ENCODE measurements at regions not wholly inside any gene's neighbourhood (a gene's known extent, or its start where the extent isn't known, plus 50 kb on each side); places are given as distances from the start of the nearest gene placed in this dataset.

DNA sequence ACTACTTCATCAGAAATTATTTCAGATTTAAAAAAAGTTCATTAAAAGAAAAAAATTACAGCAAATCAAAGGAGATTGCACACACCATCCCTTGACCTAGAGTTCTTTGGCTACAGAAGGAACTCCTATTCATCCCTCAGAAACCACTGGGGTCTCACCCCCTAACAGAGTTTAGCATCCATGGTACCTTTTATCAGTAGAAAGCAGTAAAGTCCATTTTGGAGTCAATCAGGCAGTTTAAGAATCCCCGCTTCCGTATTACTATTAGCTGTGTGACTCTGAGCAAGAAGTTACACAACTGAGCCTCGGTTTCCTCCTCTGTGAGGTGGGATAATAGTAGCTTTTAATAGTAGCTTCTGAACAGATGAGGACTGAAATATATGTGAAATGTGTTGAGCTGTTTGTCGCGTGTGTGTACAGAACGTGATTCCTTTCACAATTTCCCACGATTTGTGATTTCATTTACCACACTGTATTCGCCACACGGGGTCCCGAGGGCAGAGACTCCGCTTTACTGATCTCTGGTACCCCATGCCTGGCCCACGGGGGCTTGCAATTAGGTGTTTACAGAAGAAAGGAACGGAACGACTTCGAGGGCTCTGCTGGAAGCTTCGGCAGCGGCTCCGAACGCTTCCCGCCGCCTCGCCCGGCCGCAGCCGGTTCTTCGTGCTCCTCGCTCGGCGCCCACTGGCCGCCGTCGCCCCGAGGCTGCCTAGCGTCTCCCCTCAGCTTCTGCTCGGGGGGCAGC lies 72.5 kb upstream of the ZBED5 start:
- no peak for DNase-seq (ENCODE audit: low spot score)

DNA sequence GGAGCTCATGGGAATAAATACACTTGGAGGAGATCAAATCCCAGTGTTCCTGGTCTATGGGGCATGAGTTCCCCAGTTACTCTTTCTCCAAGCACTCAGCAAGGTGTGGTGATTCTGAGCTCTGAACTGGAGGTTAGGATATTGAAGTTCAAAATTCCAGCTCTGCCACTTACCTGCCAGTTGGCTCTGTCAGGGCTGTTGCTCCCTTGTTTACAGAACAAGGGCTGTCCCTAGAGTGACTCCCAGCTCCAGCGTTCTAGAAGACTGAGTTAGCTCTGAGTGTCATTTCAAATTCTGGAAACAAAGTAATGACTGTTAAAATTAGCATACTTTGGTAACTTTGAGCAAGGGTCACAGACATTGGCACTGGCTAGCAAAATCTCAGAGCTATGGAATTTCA lies 69.7 kb upstream of the ZBED5 start:
- DNase-seq (ENCODE audit: low spot score): no peak

DNA sequence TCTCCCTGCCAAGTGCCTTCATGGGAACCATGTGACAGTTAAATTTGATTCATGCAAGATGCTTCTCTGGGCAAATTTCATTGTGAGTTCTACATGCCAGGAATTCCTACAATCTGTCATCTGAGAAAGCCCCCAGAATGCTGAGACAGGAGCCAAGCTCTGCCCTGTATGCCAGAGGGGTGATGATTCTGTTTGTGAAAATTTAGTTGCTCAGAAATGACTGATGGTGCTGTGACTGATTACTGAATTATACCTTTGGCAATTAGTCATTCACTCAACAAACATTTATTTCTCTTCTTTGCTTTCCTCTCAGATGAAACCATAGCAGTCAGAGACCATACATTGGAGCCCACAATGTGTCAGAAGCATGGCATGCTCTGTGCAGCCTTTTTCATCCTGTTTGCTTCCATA lies 69.0 kb upstream of the ZBED5 start:
- DNase-seq (ENCODE audit: low spot score): no peak

DNA sequence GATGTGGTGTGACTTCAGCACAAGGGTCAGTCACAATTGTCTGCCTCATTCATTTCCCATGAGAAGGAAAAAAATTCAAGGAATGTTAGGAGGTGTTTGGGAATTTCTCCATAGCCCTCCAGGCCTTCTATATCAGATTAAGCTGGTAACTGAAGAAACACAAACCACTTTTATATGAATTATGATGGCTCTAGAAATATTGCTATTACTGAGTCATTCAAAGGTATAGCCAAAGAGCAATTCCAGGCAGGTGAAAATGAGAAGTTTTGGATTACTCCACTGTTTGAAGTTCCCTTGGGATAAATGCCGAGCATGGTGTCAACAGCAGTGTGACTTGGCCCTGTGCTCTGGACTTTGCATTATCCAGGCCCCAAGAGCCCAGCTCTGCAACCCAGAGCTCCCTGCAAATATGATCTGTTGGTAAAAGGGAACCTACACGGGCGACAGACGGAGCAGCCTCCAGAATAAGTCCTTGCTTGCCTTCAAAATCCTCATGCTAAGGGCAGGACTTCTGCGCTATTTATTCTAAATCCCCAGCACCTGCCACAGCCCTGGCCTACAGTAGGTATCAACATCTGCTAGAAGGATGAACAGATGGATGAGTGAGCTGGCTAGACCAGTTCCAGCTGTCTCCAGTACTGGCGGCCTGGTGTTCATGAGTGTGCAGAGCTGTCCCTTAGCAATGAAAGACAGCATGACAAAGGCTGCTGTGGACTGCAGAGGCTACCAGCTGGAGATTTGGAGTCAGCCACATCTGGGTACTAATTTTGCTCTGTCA lies 67.5 kb upstream of the ZBED5 start:
- DNase-seq (ENCODE audit: low spot score): no peak

DNA sequence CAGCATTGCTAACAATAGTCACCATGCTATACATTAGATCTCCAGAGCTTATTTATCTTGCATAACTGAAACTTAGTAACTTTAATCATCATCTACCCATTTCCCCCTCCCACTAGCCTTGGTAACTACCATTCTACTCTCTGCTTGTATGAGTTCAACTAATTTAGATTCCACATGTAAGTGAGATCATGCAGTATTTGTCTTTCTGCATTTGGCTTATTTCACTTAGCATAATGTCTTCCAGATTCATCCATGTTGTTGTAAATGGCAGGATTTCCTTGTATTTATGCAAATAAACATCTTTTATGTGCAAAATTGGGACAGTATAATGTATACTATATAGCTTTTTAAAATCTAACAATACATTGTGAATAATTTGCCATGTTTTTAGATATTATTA lies 66.0 kb upstream of the ZBED5 start:
- no peak for DNase-seq (ENCODE audit: low spot score)

DNA sequence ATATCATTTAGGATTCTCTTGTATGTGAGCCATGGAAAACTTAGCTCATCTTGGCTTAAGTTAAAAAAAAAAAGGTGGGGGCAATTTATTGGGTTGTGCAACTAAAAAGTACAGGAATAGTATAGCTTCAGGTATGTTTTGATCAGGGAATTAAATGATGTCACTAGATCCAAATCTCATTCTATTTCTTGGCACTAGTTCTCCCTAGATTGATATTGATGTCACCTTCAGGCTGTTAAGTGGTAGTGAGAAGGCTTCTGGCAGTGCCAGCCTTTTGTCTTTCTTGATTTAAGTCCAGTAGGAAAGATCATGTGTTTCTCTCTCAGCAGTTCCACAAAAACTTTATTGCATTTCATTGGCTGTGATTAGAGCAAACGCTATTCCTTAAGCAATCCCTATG lies 65.0 kb upstream of the ZBED5 start:
- DNase-seq (ENCODE audit: low spot score): no peak

DNA sequence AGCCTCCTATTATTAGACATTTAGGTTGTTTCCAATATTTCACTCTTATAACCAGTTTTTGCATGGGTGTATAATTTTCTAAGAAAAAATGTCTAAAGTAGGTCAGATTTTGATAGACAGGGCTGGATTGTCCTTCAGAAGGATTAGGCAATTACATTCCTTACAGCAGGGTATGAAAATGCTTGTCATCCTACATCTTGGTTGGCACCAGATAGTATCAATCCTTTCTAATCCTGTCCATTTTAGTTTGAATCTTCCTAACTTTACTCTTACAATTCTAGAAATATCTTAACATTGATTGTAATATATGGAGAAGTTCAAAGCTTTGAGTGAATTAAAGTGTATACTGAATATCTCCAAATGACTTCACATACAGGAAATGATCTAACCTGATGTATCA lies 63.0 kb upstream of the ZBED5 start:
- no peak for DNase-seq (ENCODE audit: low spot score)

DNA sequence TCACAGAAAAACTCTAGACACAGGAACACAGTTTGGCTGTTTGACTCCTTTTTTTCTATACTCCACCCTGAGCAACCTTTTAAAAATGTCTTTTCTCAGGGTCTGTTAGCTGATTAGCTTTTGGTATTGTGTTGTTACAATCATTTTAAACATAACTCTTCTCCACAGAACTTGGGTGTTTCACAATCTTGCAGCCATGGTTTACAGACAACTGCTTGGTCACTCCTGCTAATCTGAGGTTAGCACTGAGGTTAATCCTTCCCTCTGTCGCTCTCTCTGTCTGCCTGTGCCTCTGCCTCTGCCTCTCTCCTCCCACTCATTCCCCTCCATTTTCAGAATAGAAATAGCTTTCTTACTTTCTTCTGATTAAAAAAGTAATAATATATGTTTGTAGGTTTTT lies 62.4 kb upstream of the ZBED5 start:
- no peak for DNase-seq (ENCODE audit: low spot score)

DNA sequence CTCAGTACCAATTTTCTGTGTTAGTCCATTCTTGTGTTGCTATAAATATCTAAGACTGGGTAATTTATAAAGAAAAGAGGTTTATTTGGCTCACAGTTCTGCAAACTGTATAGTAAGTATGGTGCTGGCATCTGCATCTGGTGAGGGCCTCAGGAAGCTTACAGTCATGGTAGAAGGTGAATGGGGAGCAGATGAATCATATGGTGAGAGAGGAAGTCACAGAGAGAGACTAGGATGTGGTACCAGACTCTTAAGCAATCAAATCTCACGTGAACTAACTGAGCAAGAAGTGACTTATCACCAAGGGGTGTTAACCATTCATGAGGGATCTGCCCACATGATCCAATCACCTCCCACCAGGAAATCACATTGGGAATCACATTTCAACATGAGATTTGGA lies 60.8 kb upstream of the ZBED5 start:
- no peak for DNase-seq (ENCODE audit: low spot score)

DNA sequence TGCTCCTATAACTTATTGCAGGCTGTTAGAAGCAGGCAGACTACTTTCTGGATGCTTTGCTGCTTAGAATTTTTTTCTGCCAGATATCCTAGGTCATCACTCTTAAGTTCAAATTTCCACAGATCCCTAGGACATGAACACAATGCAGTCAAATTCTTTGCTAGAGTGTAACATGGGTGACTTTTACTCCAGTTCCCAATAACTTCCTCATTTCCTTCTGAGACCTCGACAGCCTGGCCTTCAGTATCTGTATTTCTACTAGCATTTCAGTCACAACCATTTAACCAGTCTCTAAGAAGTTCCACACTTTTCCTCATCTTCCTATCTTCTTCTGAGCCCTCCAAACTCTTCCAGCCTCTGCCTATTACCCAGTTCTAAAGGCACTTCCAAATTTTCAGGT lies 60.4 kb upstream of the ZBED5 start:
- DNase-seq (ENCODE audit: low spot score): no peak

DNA sequence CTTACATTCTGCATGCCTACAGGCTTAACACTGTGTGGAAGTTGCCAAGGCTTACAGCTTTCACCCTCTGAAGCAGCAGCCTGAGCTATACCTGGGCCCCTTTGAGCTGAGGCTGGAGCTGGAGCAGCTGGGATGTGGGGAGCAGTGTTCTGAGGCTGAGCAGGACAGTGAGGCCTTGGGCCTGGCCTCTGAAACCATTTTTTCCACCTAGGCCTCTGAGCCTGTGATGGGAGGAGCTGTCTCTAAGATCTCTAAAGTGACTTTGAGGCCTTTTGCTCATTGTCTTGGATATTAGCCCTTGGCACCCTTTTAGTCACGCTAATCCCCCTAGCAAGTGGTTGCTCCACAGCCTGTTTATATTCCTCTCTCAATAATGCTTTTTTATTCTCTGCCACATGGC lies 59.9 kb upstream of the ZBED5 start:
- DNase-seq (ENCODE audit: low spot score): no peak

DNA sequence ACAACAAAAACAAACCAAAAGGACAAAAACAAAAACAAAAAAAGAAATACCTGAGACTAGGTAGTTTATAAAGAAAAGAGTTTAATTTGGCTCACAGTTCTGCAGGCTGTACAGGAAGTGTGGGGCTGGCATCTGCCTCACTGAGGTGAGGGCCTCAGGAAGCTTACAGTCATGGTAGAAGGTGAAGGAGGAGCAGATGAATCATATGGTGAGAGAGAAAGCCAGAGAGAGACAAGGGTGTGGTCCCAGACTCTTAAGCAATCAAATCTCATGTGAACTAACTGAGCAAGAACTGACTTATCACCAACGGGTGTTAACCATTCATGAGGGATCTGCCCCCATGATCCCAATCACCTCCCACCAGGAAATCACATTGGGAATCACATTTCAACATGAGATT lies 58.8 kb upstream of the ZBED5 start:
- no peak for DNase-seq (ENCODE audit: low spot score)

DNA sequence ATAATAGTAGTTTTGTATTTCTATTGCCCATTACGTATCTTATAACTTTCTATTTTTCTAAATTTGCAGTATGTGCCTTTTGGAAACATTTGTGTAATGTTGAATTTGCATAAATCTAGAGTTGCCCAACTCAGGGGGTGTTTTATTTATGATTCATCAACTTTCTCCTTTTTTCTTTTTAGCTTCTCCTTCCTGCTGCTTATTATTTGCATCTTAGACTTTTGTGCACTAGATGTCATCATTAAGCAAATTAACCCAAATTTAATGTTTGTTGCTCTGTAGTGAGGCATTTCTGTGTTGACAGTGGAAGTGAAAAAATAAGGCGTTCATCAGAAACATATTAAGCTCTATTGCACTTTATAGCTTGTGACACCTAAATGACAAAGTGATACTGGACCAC lies 56.2 kb upstream of the ZBED5 start:
- no peak for DNase-seq (ENCODE audit: low spot score)

DNA sequence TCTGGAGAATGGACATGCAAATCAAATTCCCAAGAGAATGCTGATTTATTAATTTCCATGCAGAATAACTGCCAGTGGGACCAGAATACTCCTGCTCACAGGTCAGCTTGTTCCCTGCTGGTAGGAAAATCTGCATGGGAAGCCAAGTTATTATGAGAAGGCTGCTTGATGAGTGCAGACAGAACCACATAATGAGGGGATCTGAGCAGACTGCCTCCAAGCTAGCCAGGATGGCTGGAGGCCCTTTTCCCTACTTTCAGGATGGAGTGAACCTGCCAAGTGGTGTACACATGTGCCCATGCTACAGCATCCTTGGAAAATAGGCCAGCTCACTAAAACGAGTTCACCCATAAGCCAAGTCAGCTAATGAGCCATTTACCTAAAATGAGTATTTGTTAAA lies 55.2 kb upstream of the ZBED5 start:
- no peak for DNase-seq (ENCODE audit: low spot score)

DNA sequence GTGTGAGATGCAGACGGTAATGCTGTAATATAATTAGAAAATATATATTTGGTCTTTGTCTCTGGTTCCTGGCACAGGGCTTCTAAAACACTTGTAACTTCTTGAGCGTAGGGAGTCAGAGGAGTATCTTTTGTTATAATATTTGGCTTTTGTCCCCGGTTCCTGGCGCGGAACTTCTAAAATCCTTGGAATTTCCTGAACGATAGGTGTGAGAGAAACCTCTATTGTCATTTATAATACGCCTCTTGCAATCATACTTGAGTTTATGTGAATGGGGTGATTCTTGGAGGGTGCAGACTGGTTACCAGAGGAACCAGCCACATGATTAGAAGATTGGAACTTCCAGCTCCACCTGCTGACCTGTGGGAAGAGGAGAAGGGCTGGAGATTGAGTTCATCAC lies 54.1 kb upstream of the ZBED5 start:
- no peak for DNase-seq (ENCODE audit: low spot score)

DNA sequence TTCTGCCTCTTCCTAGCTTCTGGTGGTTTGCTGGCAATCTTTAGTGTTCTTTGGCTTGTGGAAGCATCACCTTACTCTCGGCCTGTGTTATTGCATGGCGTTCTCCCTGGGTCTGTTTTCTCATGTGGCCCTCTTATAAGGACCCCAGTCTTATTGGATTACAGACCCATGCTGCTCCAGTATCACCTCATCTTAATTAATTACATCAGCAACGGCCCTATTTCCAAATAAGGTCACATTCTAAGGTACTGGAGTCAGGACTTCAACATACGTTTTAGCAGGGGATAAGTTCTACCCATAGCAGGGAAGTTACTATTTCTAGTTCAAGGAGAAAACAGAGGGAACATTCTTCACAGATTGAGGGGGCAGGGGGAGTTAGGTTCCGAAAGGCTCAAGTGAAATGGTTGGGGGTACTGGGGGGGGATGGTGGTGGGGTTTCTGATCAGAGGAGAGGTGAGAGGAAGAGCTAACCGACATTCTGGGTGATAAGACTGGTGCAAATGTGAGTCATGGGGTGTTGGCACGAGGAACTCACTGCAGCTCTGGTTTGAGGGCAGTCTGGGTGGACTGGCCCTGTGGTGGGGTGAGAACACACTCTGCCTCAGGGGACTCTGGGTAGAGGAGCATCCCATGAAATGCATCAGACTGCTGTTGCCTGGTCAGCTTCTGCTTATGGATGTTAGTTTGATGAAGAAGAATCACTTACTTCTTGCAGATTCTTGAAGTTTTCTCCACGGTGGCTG lies 51.5 kb upstream of the ZBED5 start:
- no peak for DNase-seq (ENCODE audit: low spot score)

DNA sequence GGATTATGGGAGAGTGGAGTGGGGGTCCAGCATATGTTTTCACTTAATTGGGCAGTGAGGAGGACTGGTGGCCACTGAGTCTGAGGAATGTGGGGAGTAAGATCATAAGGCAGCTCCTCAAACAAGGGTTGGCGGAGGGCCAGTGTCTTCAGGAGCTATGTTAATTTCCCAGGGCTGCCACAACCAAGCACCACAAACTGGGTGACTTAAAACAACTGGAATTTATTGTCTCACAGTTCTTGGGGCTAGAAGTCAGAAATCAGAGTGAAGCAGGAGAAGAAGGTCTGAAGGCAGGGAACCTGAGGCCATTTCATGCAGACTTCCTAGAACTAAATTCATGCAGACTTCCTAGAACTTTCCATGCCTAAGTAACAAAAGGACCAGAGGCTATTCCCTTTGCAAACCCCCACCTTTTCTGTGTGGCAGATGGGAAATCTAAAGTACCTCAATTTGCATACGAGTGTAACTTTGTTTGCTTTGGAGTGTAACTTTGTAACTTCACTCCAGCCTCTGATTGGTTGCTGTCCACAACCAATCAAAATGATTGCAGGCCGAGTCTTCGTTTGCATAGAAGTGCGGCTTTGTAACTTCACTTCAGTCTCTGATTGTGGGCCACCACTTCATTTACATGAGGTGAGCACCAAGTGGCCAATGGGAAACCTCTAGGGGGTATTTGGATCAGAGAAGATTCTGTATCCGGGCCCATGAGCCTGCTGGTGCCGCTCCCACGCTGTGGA lies 50.5 kb upstream of the ZBED5 start:
- no peak for DNase-seq (ENCODE audit: low spot score)
